Fibroblast of villous mesenchyme (primary cell): ENCODE measurements at regions not wholly inside any gene's neighbourhood (a gene's known extent, or its start where the extent isn't known, plus 50 kb on each side); places are given as distances from the start of the nearest gene placed in this dataset.

Experiments used
- DNase-seq: peaks from one replicate; pipeline ENCODE4 v3.0.0-alpha.2; 2010; ENCODE audit warnings: low read depth
- H3K4me3 ChIP-seq: 2 replicates; pipeline ENCODE4 v1.5.1; 2011; ENCODE audit warnings: low read depth, mild to moderate bottlenecking, low read length
- TF ChIP-seq, protein P1 (sequence below): IDR thresholded peaks from 2 replicates; pipeline ENCODE4 v1.5.1; 2012; ENCODE audit warnings: low read depth, mild to moderate bottlenecking, low read length; ENCODE audit not compliant: insufficient read depth

DNA sequence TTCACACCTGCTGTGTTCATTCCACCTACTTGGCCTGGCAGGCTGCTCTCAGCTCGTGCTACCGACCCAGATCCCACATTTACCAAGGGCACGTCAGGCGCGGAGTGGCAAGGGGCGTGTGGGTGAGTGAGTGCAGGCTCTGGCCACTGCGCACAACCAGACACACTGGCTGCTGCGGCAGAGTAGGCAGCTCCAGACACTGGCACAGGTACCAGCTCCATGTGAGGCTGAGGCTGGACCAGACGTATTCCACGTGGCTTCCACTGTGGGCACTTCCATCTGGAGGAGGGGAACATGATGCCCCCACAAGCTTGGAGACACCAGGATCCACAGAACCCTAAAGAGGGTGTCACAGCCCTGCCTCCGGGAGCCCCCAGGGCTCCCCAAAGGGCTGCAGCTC is 74.6 kb upstream of the ZNF804A start:
- DNase-seq, result no peak
- TF ChIP-seq, protein P1, sequence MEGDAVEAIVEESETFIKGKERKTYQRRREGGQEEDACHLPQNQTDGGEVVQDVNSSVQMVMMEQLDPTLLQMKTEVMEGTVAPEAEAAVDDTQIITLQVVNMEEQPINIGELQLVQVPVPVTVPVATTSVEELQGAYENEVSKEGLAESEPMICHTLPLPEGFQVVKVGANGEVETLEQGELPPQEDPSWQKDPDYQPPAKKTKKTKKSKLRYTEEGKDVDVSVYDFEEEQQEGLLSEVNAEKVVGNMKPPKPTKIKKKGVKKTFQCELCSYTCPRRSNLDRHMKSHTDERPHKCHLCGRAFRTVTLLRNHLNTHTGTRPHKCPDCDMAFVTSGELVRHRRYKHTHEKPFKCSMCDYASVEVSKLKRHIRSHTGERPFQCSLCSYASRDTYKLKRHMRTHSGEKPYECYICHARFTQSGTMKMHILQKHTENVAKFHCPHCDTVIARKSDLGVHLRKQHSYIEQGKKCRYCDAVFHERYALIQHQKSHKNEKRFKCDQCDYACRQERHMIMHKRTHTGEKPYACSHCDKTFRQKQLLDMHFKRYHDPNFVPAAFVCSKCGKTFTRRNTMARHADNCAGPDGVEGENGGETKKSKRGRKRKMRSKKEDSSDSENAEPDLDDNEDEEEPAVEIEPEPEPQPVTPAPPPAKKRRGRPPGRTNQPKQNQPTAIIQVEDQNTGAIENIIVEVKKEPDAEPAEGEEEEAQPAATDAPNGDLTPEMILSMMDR, result no peak
- no peak overlapping the region for H3K4me3 ChIP-seq

DNA sequence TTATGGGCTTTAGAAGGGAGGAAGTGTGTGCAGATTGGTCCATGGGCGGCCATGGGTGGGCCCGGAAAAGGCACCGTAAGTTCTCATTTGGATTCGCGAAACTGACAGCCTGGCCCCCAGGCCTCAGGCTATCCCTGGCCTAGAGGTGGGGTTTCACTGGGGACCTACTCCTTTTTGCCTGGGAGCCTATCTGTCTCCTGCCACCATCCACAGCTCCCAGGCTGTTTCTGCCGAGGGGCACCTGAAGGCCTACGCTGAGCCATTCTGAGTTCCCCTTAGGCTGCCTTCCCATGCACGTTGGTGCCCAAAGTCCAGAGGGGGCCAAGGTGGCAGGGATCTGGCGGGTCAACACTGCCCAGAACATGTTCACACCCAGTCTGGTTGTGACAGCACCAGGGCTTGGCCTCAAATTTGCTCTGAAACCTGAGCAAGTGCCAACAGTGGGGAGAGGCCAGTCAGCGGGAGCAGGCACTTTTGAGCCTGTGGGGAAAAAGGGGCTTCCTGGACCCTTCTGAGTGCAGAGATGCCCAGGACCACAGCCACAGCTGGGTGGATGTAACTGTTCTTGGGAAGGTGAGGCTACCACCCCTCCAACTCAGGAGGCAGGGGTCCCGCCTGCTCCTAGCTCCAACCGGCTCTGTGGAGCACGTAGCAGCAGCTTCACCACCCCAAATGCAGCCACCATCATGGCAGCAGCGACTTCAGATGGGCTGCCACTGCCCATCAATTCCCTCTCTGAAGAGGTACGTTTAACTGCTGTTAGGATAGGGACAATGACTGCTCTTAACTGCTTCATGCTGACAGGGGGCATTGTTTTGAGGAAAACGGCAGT is 73.6 kb upstream of the ZNF804A start:
- TF ChIP-seq, protein P1, result no peak
- H3K4me3 ChIP-seq, result no peak overlapping the region
- DNase-seq, result no peak

DNA sequence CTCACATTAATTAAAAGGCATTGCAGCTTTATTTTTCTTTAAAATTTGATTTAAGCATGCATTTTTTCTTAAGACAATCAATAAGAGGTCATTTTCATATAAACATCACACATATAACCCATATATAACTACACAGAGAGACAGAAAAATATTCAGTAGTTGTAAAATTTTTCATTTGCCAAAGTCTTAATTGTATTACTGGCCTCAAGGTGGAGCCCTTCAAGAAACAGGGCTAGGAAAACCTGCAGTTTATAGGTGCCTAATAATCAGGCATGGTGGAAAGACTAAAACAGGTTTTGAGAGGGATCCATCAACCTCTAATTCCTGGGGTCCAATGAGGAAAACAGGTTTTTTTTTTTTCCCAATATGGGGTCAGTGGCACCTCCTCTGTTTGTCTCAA is 71.3 kb upstream of the ZNF804A start:
- no peak overlapping the region for H3K4me3 ChIP-seq
- TF ChIP-seq, protein P1, result no peak

DNA sequence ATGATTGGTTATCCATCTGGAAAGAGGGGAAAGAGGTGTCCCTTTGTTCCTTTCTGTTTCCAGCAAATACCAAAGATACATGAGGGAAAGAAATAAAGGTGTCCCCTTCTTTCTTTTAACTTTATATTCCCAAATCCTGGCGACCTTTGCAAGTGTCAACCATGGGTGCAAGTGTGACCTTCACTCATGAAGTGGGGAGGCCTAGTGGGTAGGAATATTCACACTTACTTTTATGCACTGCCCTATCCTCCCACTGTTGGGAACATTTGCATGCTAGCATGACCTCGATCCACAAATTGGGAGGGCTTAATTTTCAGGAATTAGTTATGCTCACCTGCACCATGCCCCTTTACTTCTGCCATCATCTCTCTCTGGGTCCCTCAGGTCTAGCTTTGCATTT is 70.2 kb upstream of the ZNF804A start:
- H3K4me3 ChIP-seq, result no peak overlapping the region
- TF ChIP-seq, protein P1, result no peak
- DNase-seq, result no peak

More for the DNA sequence above, 71.3 kb upstream of the ZNF804A start:
- no peak for DNase-seq

- TF ChIP-seq, protein P1, result no peak
- H3K4me3 ChIP-seq, result no peak overlapping the region
- DNase-seq, result no peak
Measured at GRCh38 chr2:184530239-184530638, 68.1 kb upstream of the ZNF804A start.

- no peak overlapping the region for H3K4me3 ChIP-seq
- DNase-seq, result no peak
- TF ChIP-seq, protein P1, result no peak
Measured at GRCh38 chr2:184530959-184531358, 67.4 kb upstream of the ZNF804A start.

GRCh38 chr2:184532551-184532950 is 65.8 kb upstream of the ZNF804A start:
- no peak overlapping the region for H3K4me3 ChIP-seq
- no peak for DNase-seq
- TF ChIP-seq, protein P1, result no peak
